Naive thymus-derived CD4-positive, alpha-beta T cell (primary cell): ENCODE measurements at regions not wholly inside any gene's neighbourhood (a gene's known extent, or its start where the extent isn't known, plus 50 kb on each side); places are given as distances from the start of the nearest gene placed in this dataset.
"Not testable (repeated sequence)": the region's sequence is repeated elsewhere in the genome, so short reads cannot be mapped to it uniquely, and the experiment has no call there.

ENCODE experiments used
- ATAC-seq: fragments of 150-1000 bp; cut with Tn5 transposase; 2 replicates; pipeline ENCODE4 v1.10.0; 2021; ENCODE audit warnings: mild to moderate bottlenecking, moderate library complexity
- CTCF ChIA-PET: fragments of 350-600 bp; sonication (Branson Sonifier 250); formaldehyde crosslinking; loops from one replicate; lab custom pipeline; 2021; ENCODE audit warnings: antibody characterized with exemption; lab: Charles Lee
- POLR2A ChIA-PET: fragments of 350-600 bp; sonication (Branson Sonifier 250); formaldehyde crosslinking; loops from one replicate; lab custom pipeline; 2021; ENCODE audit warnings: antibody characterized with exemption, inconsistent platforms; lab: Charles Lee
- DNase-seq, 9 donors: peaks; one replicate each; pipeline versions ENCODE4 v3.0.0 to v3.0.0-alpha.2; 2020 to 2022; ENCODE audit warnings: mixed read lengths in 1 of 9
- H3K27ac ChIP-seq: one replicate; pipeline ENCODE4 v1.7.0; 2013; ENCODE audit warnings: mild to moderate bottlenecking, low read depth, low read length, moderate library complexity
- H3K27me3 ChIP-seq, 2 donors: one replicate each; pipeline ENCODE4 v1.7.0; 2013; ENCODE audit warnings: low read length in 2 of 2, mild to moderate bottlenecking in 2 of 2, moderate library complexity in 2 of 2; ENCODE audit not compliant: control insufficient read depth in 2 of 2, insufficient read depth in 2 of 2
- H3K36me3 ChIP-seq, 3 experiments: 1 replicate in 2 of 3; 2 replicates in 1 of 3; pipeline ENCODE4 v1.7.0; 2013; ENCODE audit warnings: low read length in 3 of 3, mild to moderate bottlenecking in 3 of 3, moderate library complexity in 1 of 3; ENCODE audit not compliant: insufficient read depth in 3 of 3, control insufficient read depth in 2 of 3
- H3K4me1 ChIP-seq, 2 donors: one replicate each; pipeline ENCODE4 v1.7.0; 2013; ENCODE audit warnings: low read length in 2 of 2, mild to moderate bottlenecking in 2 of 2, moderate library complexity in 1 of 2; ENCODE audit not compliant: control insufficient read depth in 2 of 2, insufficient read depth in 2 of 2
- H3K4me3 ChIP-seq: 2 replicates; pipeline ENCODE4 v1.7.0; 2013; ENCODE audit warnings: mild to moderate bottlenecking, low read length
- H3K9me3 ChIP-seq, 3 experiments: 1 replicate in 2 of 3; 2 replicates in 1 of 3; pipeline ENCODE4 v1.7.0; 2013; ENCODE audit warnings: low read length in 3 of 3; ENCODE audit not compliant: control insufficient read depth in 2 of 3
- H3K27ac Mint-ChIP-seq, 9 donors: one replicate each; pipeline ENCODE4 v1.8.0; 2020 to 2022; ENCODE audit warnings: mixed read lengths in 9 of 9, mild to moderate bottlenecking in 8 of 9, moderate library complexity in 5 of 9, inconsistent platforms in 2 of 9
- H3K27me3 Mint-ChIP-seq, 5 donors: one replicate each; pipeline ENCODE4 v1.8.0; 2021 to 2022; ENCODE audit warnings: mixed read lengths in 5 of 5, mild to moderate bottlenecking in 1 of 5
- H3K36me3 Mint-ChIP-seq, 5 donors: one replicate each; pipeline ENCODE4 v1.8.0; 2020 to 2022; ENCODE audit warnings: mixed read lengths in 5 of 5, mild to moderate bottlenecking in 3 of 5, inconsistent platforms in 1 of 5
- H3K4me1 Mint-ChIP-seq, 7 donors: one replicate each; pipeline ENCODE4 v1.8.0; 2020 to 2022; ENCODE audit warnings: mixed read lengths in 7 of 7, mild to moderate bottlenecking in 3 of 7, inconsistent platforms in 1 of 7
- H3K4me3 Mint-ChIP-seq, 10 donors: one replicate each; pipeline ENCODE4 v1.8.0; 2020 to 2022; ENCODE audit warnings: mild to moderate bottlenecking in 10 of 10, mixed read lengths in 10 of 10, moderate library complexity in 6 of 10, inconsistent platforms in 2 of 10
- H3K9me3 Mint-ChIP-seq, 11 donors: one replicate each; pipeline ENCODE4 v1.8.0; 2020 to 2022; ENCODE audit warnings: mixed read lengths in 11 of 11, mild to moderate bottlenecking in 4 of 11, inconsistent platforms in 1 of 11, moderate library complexity in 1 of 11
- intact Hi-C, 2 donors: fragments of 100-400 bp; cut with micrococcal nuclease; formaldehyde crosslinking; loops; one replicate each; pipeline ENCODE4 v1.15.1; 2023

DNA sequence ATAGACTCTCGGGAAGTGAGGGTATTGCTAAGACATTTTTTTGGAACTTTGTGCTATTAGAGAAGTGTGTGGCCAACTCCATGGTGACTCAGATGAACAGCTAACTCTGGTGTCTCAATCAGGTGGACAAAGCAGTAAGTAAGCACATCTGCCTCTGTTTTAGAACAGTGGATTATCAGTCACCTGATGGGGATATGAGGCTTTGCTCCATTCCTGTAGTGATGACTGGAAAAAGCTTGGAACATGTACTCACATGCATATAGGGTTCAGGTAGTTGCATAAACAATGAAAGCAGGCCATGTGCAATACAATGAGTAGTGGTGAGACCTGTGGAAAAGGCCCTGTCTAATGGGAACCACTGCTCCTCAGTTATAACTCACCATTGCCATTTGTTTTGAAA is 168.2 kb upstream of the FBN2 start:
- H3K4me1 ChIP-seq: no peaks in the 10 kb centered on the region
- ChIA-PET POLR2A (no interaction called here), CTCF (no interaction called here)
- Mint-ChIP-seq H3K27me3 (peaks cover 0 to 5% (median 0%) of the 10 kb centered on the region in 5 donors), H3K36me3 (no peaks in the 10 kb centered on the region), H3K4me3 (no peak overlapping the region), H3K9me3 (peaks cover 0 to 5% (median 2%) of the 10 kb centered on the region in 11 donors), H3K27ac (no peak overlapping the region), H3K4me1 (no peaks in the 10 kb centered on the region)
- H3K4me3 ChIP-seq: no peak overlapping the region
- H3K27ac ChIP-seq: no peak overlapping the region
- DNase-seq (no peak), ATAC-seq (no peak)
- no peaks in the 10 kb centered on the region for H3K9me3 ChIP-seq
- no peaks in the 10 kb centered on the region for H3K36me3 ChIP-seq
- intact Hi-C loops: no loop called here
- no peaks in the 10 kb centered on the region for H3K27me3 ChIP-seq

DNA sequence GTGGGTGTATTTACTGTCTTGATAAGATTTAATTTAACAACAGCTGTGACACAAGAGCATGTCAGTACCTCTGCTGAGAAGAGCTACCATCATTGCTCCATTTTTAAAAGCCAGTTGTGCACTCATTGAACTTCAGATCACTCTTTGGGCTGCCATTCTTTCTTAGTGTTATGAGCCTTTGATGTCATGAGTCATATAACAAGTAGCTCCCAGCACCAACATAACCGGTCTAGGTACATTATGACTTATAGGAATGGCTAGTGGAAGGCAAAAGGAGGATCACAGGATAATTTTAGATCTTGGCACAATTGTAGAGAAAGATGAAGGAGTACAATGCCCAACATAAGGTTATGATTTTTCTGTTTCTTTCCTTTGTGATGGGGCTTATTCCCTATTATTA is 170.8 kb upstream of the FBN2 start:
- Histone ChIP-seq H3K27ac (no peak overlapping the region), H3K27me3 (no peaks in the 10 kb centered on the region), H3K36me3 (no peaks in the 10 kb centered on the region), H3K4me3 (no peak overlapping the region), H3K9me3 (no peaks in the 10 kb centered on the region), H3K4me1 (no peaks in the 10 kb centered on the region)
- no peak overlapping the region for H3K27ac Mint-ChIP-seq
- no peaks in the 10 kb centered on the region for H3K27me3 Mint-ChIP-seq
- POLR2A ChIA-PET: no interaction called here
- ATAC-seq: no peak
- peaks cover 0 to 8% (median 0%) of the 10 kb centered on the region in 11 donors for H3K9me3 Mint-ChIP-seq
- DNase-seq: no peak
- no peak overlapping the region for H3K4me3 Mint-ChIP-seq
- H3K36me3 Mint-ChIP-seq: no peaks in the 10 kb centered on the region
- intact Hi-C loops: no loop called here
- CTCF ChIA-PET: no interaction called here
- H3K4me1 Mint-ChIP-seq: no peaks in the 10 kb centered on the region

DNA sequence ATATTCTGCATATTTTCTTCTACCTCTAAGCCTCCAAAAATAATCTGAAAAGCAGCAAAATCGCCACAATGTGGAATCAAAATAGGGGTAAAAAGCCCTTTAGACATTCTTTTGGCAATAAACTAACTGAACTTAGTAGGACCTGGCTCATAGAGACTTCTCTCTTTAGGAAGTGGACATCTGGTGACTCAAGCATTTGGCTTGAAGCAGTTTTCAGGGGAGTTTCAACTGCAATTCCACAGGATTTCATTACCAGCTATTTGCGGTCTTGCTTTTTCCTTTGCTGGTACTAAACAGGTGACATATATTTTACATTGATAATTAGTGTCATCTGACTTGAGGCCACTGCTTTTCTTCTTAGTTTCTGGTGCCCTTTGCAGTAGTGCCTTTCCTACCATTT is 173.2 kb upstream of the FBN2 start:
- H3K36me3 Mint-ChIP-seq: no peaks in the 10 kb centered on the region
- no peaks in the 10 kb centered on the region for H3K27me3 Mint-ChIP-seq
- no peaks in the 10 kb centered on the region for H3K4me1 Mint-ChIP-seq
- no peak overlapping the region for H3K4me3 ChIP-seq
- no peak for DNase-seq
- H3K4me3 Mint-ChIP-seq: no peak overlapping the region
- intact Hi-C loops: no loop called here
- CTCF ChIA-PET: no interaction called here
- POLR2A ChIA-PET: no interaction called here
- no peaks in the 10 kb centered on the region for H3K27me3 ChIP-seq
- H3K9me3 ChIP-seq: no peaks in the 10 kb centered on the region
- no peak overlapping the region for H3K27ac ChIP-seq
- peaks cover 0 to 8% (median 1%) of the 10 kb centered on the region in 11 donors for H3K9me3 Mint-ChIP-seq
- H3K4me1 ChIP-seq: no peaks in the 10 kb centered on the region
- no peak for ATAC-seq
- no peaks in the 10 kb centered on the region for H3K36me3 ChIP-seq
- H3K27ac Mint-ChIP-seq: no peak overlapping the region

DNA sequence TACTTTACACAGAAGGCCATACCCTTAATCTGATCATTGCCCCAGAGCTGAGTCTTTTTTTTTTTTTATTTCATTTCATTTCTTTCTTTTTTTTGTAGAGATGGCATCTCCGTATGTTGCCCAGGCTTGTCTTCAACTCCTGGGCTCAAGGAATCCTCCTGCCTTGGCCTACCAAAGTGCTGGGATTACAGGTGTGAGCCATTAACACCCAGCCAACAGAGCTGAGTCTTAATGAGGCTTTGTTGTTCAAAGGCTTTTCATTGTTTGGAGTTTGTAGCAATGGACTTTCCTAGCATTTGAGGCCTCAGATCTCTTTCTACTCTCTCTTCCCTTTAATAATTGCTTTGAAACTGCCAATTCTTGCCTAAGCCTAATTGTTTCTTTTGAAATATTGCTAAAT is 176.5 kb upstream of the FBN2 start:
- CTCF ChIA-PET: no interaction called here
- intact Hi-C loops: no loop called here
- H3K27ac Mint-ChIP-seq: no peak overlapping the region
- Histone ChIP-seq H3K27ac (no peak overlapping the region), H3K9me3 (no peaks in the 10 kb centered on the region), H3K4me1 (no peaks in the 10 kb centered on the region), H3K36me3 (no peaks in the 10 kb centered on the region), H3K27me3 (no peaks in the 10 kb centered on the region), H3K4me3 (no peak overlapping the region)
- no peak for DNase-seq
- no peaks in the 10 kb centered on the region for H3K4me1 Mint-ChIP-seq
- H3K27me3 Mint-ChIP-seq: no peaks in the 10 kb centered on the region
- ATAC-seq: no peak
- no peaks in the 10 kb centered on the region for H3K36me3 Mint-ChIP-seq
- no peak overlapping the region for H3K4me3 Mint-ChIP-seq
- H3K9me3 Mint-ChIP-seq: peaks cover 0 to 6% (median 0%) of the 10 kb centered on the region in 11 donors
- POLR2A ChIA-PET: no interaction called here

DNA sequence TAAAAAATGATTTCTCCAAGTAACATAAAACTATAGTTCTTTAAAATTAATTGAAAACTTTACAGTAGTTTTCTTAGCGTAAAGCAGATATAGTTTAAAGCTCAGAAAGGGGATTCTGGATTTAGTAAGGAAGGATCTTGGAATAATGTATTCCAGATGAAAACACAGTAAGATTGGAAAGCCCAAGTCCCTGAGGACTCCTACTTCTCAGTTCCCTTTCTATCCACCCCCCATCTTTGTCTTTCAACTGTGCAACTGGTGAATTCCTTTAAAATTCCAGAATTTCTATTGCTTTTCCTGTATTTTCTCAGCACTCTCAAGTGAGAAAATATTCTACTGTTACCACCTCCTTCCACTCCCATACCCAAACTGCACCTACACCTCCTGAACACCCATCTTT is 184.5 kb upstream of the FBN2 start:
- Mint-ChIP-seq H3K36me3 (no peaks in the 10 kb centered on the region), H3K4me3 (no peak overlapping the region), H3K27me3 (peaks cover 0 to 4% (median 0%) of the 10 kb centered on the region in 5 donors), H3K27ac (no peak overlapping the region), H3K4me1 (no peaks in the 10 kb centered on the region), H3K9me3 (peaks cover 0 to 4% (median 0%) of the 10 kb centered on the region in 11 donors)
- Histone ChIP-seq H3K27me3 (no peaks in the 10 kb centered on the region), H3K9me3 (no peaks in the 10 kb centered on the region), H3K4me1 (no peaks in the 10 kb centered on the region), H3K36me3 (no peaks in the 10 kb centered on the region), H3K4me3 (no peak overlapping the region), H3K27ac (no peak overlapping the region)
- ChIA-PET POLR2A (no interaction called here), CTCF (no interaction called here)
- intact Hi-C loops: no loop called here
- ATAC-seq: no peak
- DNase-seq: no peak

DNA sequence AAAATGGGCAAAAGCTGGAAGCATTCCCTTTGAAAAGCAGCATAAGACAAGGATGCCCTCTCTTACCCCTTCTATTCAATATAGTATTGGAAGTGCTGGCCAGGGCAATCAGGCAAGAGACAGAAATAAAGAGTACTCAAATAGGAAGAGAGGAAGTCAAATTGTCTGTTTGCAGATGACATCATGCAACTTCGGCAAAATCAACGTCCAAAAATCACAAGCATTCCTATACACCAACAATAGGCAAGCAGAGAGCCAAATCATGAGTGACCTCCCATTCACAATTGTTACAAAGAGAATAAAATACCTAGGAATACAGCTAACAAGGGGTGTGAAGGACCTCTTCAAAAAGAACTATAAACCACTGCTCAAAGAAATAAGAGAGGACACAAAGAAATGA is 192.0 kb upstream of the FBN2 start:
- H3K27me3 Mint-ChIP-seq, H3K4me3 Mint-ChIP-seq, H3K4me1 ChIP-seq, H3K36me3 Mint-ChIP-seq, DNase-seq, intact Hi-C loops, POLR2A ChIA-PET, H3K4me1 Mint-ChIP-seq, H3K4me3 ChIP-seq, CTCF ChIA-PET, H3K27me3 ChIP-seq, H3K36me3 ChIP-seq, H3K9me3 Mint-ChIP-seq, ATAC-seq, H3K27ac ChIP-seq, H3K9me3 ChIP-seq, H3K27ac Mint-ChIP-seq: not testable (repeated sequence)

DNA sequence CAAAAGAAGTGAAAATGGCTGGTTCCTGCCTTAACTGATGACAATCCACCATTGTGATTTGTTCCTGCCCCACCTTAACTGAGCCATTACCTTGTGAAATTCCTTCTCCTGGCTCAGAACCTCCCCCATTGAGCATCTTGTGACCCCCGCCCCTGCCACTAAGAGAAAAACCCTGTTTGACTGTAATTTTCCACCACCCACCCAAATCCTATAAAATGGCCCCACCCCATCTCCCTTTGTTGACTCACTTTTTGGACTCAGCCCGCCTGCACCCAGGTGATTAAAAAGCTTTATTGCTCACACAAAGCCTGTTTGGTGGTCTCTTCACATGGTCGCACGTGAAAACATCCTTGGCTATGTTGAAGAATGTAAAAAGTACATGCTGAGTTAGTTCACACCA is 197.6 kb upstream of the FBN2 start:
- H3K27ac ChIP-seq, H3K4me3 Mint-ChIP-seq, H3K4me3 ChIP-seq, H3K4me1 ChIP-seq, ATAC-seq, H3K36me3 ChIP-seq, DNase-seq, H3K9me3 Mint-ChIP-seq, POLR2A ChIA-PET, H3K4me1 Mint-ChIP-seq, H3K9me3 ChIP-seq, intact Hi-C loops, H3K36me3 Mint-ChIP-seq, CTCF ChIA-PET, H3K27me3 ChIP-seq, H3K27ac Mint-ChIP-seq, H3K27me3 Mint-ChIP-seq: not testable (repeated sequence)
